ENCODE measurements at regions not wholly inside any gene's neighbourhood (a gene's known extent, or its start where the extent isn't known, plus 50 kb on each side); places are given as distances from the start of the nearest gene placed in this dataset.

- Histone ChIP-seq H3K36me3 (no peaks in the 10 kb centered on the region), H3K27ac (no peak overlapping the region), H3K4me1 (no peaks in the 10 kb centered on the region), H3K4me3 (no peak overlapping the region), H3K27me3 (no peaks in the 10 kb centered on the region), H3K9me3 (peaks cover 0 to 3% of the 10 kb centered on the region in 2 donors)
- DNase-seq, result no peak
- TF ChIP-seq CTCF (IDR thresholded peaks at IDR 0.05) (no peak), POLR2A (IDR thresholded peaks at IDR 0.05) (no peak)
- intact Hi-C loops (cut with DNase I; ENCODE audit: low total_unique reads), result no loop called here
Observed at GRCh38 chr3:28069438-28069837, 172.0 kb upstream of the CMC1 start.

- H3K9me3 ChIP-seq, result no peaks in the 10 kb centered on the region
- DNase-seq, result no peak
- H3K27me3 ChIP-seq, result no peaks in the 10 kb centered on the region
- intact Hi-C loops (cut with DNase I; ENCODE audit: low total_unique reads), result no loop called here
- H3K4me3 ChIP-seq, result no peak overlapping the region
- H3K4me1 ChIP-seq, result no peaks in the 10 kb centered on the region
- no peaks in the 10 kb centered on the region for H3K36me3 ChIP-seq
- H3K27ac ChIP-seq, result no peak overlapping the region
- TF ChIP-seq POLR2A (IDR thresholded peaks at IDR 0.05) (no peak), CTCF (IDR thresholded peaks at IDR 0.05) (no peak)
Observed at GRCh38 chr3:28076246-28076645, 165.2 kb upstream of the CMC1 start.

- H3K27ac ChIP-seq, result no peak overlapping the region
- H3K4me3 ChIP-seq, result no peak overlapping the region
- no peaks in the 10 kb centered on the region for H3K36me3 ChIP-seq
- intact Hi-C loops (cut with DNase I; ENCODE audit: low total_unique reads), result no loop called here
- peak in 1 of 2 donors; percentile 15 for DNase-seq
- no peaks in the 10 kb centered on the region for H3K4me1 ChIP-seq
- TF ChIP-seq POLR2A (IDR thresholded peaks at IDR 0.05) (no peak), CTCF (IDR thresholded peaks at IDR 0.05) (no peak)
- H3K27me3 ChIP-seq, result no peaks in the 10 kb centered on the region
- no peaks in the 10 kb centered on the region for H3K9me3 ChIP-seq
Observed at GRCh38 chr3:28077572-28077971, 163.8 kb upstream of the CMC1 start.

- intact Hi-C loops (cut with DNase I; ENCODE audit: low total_unique reads), result no loop called here
- Histone ChIP-seq H3K9me3 (no peaks in the 10 kb centered on the region), H3K4me3 (no peak overlapping the region), H3K27ac (no peak overlapping the region), H3K36me3 (no peaks in the 10 kb centered on the region), H3K27me3 (no peaks in the 10 kb centered on the region), H3K4me1 (no peaks in the 10 kb centered on the region)
- DNase-seq, result no peak
- TF ChIP-seq POLR2A (IDR thresholded peaks at IDR 0.05) (no peak), CTCF (IDR thresholded peaks at IDR 0.05) (no peak)
Observed at GRCh38 chr3:28078536-28078935, 162.9 kb upstream of the CMC1 start.

- no peak for DNase-seq
- TF ChIP-seq POLR2A (IDR thresholded peaks at IDR 0.05) (no peak), CTCF (IDR thresholded peaks at IDR 0.05) (no peak)
- Histone ChIP-seq H3K27me3 (no peaks in the 10 kb centered on the region), H3K9me3 (no peaks in the 10 kb centered on the region), H3K4me1 (no peaks in the 10 kb centered on the region), H3K4me3 (no peak overlapping the region), H3K27ac (no peak overlapping the region), H3K36me3 (no peaks in the 10 kb centered on the region)
- intact Hi-C loops (cut with DNase I; ENCODE audit: low total_unique reads), result no loop called here
Observed at GRCh38 chr3:28080716-28081115, 160.7 kb upstream of the CMC1 start.

Measured in uterus (tissue), 3 donors.